ENCODE measurements at regions not wholly inside any gene's neighbourhood (a gene's known extent, or its start where the extent isn't known, plus 50 kb on each side); places are given as distances from the start of the nearest gene placed in this dataset.
A peak's percentile ranks its signal among the peaks of the same experiment; 100 is the strongest.

DNA sequence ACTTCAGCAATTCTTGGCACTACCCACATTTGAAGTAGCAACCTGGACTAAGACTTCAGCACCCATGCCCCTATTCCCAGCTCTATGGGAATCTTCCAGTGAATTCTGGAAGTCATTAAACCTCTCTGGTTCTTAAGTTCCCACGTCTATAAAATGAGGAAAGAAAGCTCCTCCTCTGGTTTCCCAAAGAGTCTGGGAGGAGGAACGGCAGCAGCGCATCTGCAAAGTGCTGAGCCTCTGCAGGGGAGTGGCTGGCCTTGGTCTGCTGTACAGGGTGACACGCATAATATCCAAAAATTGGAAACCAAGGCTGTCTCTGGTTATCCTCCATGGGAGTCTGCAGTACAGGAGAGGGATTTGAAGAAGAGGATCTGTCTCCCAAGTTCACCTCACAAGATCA lies 73.6 kb upstream of the TP53I11 start:
- no peak for TF ChIP-seq FOXP2 (optimal IDR thresholded peaks at IDR 0.05; ENCODE audit: borderline replicate concordance, extremely low read depth, extremely low read length, insufficient read depth)
- TF ChIP-seq TAF1 (IDR thresholded peaks at IDR 0.05; ENCODE audit: borderline replicate concordance, insufficient read depth, low read length) = no peak
- no peak for TF ChIP-seq SIN3A (IDR thresholded peaks at IDR 0.05; ENCODE audit: borderline replicate concordance, insufficient read depth, low read length)
- TF ChIP-seq POLR2AphosphoS5 (IDR thresholded peaks at IDR 0.05; ENCODE audit: low read depth, low read length) = no peak
- TF ChIP-seq, protein P1, sequence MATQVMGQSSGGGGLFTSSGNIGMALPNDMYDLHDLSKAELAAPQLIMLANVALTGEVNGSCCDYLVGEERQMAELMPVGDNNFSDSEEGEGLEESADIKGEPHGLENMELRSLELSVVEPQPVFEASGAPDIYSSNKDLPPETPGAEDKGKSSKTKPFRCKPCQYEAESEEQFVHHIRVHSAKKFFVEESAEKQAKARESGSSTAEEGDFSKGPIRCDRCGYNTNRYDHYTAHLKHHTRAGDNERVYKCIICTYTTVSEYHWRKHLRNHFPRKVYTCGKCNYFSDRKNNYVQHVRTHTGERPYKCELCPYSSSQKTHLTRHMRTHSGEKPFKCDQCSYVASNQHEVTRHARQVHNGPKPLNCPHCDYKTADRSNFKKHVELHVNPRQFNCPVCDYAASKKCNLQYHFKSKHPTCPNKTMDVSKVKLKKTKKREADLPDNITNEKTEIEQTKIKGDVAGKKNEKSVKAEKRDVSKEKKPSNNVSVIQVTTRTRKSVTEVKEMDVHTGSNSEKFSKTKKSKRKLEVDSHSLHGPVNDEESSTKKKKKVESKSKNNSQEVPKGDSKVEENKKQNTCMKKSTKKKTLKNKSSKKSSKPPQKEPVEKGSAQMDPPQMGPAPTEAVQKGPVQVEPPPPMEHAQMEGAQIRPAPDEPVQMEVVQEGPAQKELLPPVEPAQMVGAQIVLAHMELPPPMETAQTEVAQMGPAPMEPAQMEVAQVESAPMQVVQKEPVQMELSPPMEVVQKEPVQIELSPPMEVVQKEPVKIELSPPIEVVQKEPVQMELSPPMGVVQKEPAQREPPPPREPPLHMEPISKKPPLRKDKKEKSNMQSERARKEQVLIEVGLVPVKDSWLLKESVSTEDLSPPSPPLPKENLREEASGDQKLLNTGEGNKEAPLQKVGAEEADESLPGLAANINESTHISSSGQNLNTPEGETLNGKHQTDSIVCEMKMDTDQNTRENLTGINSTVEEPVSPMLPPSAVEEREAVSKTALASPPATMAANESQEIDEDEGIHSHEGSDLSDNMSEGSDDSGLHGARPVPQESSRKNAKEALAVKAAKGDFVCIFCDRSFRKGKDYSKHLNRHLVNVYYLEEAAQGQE (IDR thresholded peaks at IDR 0.05; ENCODE audit: insufficient read depth in 1 of 2, low read depth in 2 of 2, low read length in 2 of 2) = no peak

DNA sequence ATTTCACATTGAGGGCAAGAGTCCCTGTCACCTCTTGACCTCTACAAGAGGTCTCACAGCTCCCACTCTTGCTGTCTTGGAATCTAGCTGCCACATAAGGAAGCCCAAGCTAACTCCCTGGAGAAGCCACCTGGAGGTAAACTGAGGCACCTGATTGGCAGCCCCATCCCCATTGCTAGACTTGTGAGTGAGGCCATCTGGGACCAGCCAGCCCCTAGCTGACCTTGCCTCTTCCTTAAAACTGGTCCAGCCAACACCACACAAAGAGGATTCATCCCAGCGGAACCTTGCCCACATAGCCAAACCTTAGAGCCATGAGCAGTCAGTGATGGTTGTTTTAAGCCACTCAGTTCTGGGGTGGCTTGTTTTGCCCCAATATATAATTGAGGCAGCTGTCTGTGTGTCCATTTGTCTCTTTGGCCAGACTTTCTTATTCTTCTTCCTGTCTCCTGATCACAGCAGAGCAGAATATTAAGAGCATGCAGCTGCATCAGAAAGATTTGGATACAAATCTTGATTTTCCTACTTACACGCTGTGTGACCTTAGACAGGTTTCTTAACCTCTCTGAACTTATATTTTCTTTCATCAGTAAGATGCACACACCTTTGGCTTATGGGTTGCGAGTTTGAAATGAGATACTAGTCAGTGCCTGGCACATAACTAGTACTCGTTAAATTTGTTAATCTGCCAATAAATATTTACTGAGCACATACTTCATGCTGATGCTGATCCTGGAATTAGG lies 74.3 kb upstream of the TP53I11 start:
- TF ChIP-seq TAF1 (IDR thresholded peaks at IDR 0.05; ENCODE audit: borderline replicate concordance, insufficient read depth, low read length) = no peak

DNA sequence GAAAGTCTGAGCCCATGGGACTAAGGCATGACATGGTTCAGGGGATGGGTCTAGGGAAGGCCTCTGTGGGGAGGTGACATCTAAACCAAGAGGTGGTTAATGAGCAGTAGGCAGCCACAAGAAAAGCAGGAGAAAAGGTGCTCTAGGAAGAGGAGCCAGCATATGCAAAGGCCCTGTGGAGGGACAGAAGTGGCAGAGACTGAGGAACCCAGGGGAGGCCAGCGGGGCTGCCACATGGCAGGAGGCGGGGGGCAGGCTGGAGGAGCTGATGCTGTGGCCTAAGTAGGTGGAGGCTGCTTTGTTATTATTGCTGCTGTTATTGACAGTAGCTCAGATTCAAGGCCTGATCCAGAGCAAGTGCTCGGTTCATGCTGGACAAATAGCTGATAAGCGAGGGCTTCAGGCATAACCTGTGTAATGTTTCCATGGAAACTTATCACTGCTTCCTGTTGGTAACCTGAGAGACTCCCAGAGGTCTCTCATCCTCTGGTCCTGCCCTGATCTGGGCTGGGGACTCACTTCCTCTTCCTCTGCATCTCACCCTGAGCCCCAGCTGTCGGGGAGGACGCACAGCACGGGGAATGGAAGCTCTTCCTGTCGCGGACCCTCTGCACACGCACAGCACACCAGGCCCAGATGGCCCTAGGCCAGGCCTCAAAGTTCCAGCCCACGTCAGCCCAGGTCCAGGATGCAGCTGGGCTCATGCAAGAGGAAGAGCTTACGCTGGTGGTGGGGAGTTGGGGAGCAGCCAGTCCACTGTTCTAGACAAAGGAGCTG lies 75.2 kb upstream of the TP53I11 start:
- TF ChIP-seq FOXP2 (optimal IDR thresholded peaks at IDR 0.05; ENCODE audit: borderline replicate concordance, extremely low read depth, extremely low read length, insufficient read depth) = peak; percentile 78
- no peak for TF ChIP-seq POLR2AphosphoS5 (IDR thresholded peaks at IDR 0.05; ENCODE audit: low read depth, low read length)

DNA sequence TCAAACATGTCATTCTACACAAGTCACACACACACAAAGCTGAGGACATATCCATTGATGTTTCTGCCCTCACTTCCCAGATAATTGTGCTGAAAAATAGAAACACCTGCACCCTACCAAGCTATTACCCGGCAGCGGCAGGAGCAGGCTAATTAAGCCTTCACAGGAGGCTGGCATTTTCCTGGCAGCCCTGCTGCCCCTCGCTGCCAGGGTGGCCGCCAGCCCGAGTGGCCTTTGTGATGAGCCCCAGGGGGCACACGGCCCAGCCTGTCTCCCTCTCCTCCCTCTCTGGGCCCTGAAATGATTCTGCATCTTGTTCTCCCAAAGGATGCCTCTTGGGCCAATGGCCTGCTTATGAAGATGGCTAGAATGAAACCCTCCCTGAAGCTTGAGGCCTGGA lies 76.2 kb upstream of the TP53I11 start:
- TF ChIP-seq TAF1 (IDR thresholded peaks at IDR 0.05; ENCODE audit: borderline replicate concordance, insufficient read depth, low read length) = no peak
- no peak for TF ChIP-seq FOXP2 (optimal IDR thresholded peaks at IDR 0.05; ENCODE audit: borderline replicate concordance, extremely low read depth, extremely low read length, insufficient read depth)
- TF ChIP-seq, protein P1 (IDR thresholded peaks at IDR 0.05; ENCODE audit: insufficient read depth in 1 of 2, low read depth in 2 of 2, low read length in 2 of 2) = no peak
- TF ChIP-seq POLR2AphosphoS5 (IDR thresholded peaks at IDR 0.05; ENCODE audit: low read depth, low read length) = no peak
- TF ChIP-seq SIN3A (IDR thresholded peaks at IDR 0.05; ENCODE audit: borderline replicate concordance, insufficient read depth, low read length) = no peak

DNA sequence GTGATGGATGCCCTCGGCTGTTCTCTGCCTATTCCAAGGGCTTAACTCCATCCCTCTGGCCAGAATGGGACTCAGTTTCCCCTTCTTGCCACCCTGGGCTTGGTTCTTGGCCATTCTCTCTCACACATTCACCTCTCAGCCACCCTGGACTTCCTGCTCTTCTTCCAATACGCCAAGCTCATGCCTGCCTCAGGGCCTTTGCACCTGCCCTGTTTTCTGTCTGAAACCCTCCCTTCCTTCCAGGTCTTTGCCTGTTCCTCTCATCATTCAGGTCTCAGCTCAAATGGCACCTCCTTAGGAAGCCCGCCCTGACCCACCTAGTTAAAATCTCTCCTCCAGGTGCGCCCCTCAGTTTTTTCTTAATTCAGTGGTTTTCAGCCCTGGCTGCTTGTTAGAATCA lies 76.6 kb upstream of the TP53I11 start:
- TF ChIP-seq, protein P1 (IDR thresholded peaks at IDR 0.05; ENCODE audit: insufficient read depth in 1 of 2, low read depth in 2 of 2, low read length in 2 of 2) = no peak
- TF ChIP-seq SIN3A (IDR thresholded peaks at IDR 0.05; ENCODE audit: borderline replicate concordance, insufficient read depth, low read length) (no peak), TAF1 (IDR thresholded peaks at IDR 0.05; ENCODE audit: borderline replicate concordance, insufficient read depth, low read length) (no peak), POLR2AphosphoS5 (IDR thresholded peaks at IDR 0.05; ENCODE audit: low read depth, low read length) (no peak), FOXP2 (optimal IDR thresholded peaks at IDR 0.05; ENCODE audit: borderline replicate concordance, extremely low read depth, extremely low read length, insufficient read depth) (no peak)

All from PFSK-1 (cell line).